ENCODE measurements at regions not wholly inside any gene's neighbourhood (a gene's known extent, or its start where the extent isn't known, plus 50 kb on each side); places are given as distances from the start of the nearest gene placed in this dataset.

DNA sequence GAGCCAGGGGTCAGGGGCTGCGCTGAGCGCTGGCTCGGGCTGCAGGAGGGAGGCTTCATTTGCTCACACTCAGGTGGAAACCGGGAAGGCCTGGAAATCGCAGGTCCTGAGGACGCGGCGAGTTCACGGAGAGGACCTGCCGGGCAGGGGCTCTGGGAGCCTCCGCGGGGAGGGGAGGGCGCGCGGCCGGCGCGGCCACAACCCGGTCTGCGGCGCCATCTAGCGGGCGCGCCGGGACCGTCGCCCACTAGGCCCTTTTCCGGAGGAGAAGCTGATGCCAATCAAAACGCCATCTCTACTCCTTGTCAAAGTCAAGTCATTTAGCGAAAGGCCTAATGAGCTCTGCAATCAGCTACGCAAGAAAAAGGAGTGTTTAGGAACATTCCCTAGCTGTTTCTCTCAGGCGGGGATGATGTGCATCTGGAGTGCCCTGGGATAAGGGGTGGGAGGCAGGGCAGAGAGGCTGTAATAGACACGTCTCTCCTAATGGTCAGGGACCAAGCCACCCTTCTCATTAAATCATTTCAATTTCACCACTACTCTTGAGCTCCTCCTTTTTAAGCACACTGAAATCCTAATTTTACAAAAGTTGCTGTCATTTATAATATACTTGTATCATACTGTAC lies 885.8 kb upstream of the TMEM132C start:
- CTCF ChIA-PET (ENCODE audit: partially characterized antibody), result interaction anchor here (0.5 to 3.5 kb wide), 38 partner anchors 9 to 1480 kb away, joined by 3 to 23 read pairs (median 4); no protein-coding TSS in a partner anchor
- FAIRE-seq, result no peak

More for the DNA sequence above, 885.8 kb upstream of the TMEM132C start:
- Histone ChIP-seq H3K36me3 (ENCODE audit: control insufficient read depth in 2 of 4, insufficient read depth in 4 of 4, low read length in 3 of 4) (no peaks in the 10 kb centered on the region), H3K9me3 (ENCODE audit: insufficient read depth in 2 of 2, low read depth in 1 of 2, low read length in 1 of 2) (no peaks in the 10 kb centered on the region), H3K79me2 (ENCODE audit: control insufficient read depth in 1 of 2, insufficient read depth in 2 of 2, low read length in 2 of 2) (no peaks in the 10 kb centered on the region), H3K4me2 (ENCODE audit: insufficient read depth in 1 of 2, low read depth in 2 of 2, low read length in 2 of 2) (peak overlapping the region in 1 of 2 experiments; percentile 35; a peak in 3 of 4 replicates), H4K20me1 (replicated peaks in 1 of 2; ENCODE audit: control insufficient read depth in 1 of 2, insufficient read depth in 2 of 2, low read length in 2 of 2) (no peaks in the 10 kb centered on the region), H3K14ac (ENCODE audit: insufficient read length) (no peak overlapping the region), H2BK120ac (replicated peaks; ENCODE audit: low read depth, low read length) (no peak overlapping the region), H2BK15ac (ENCODE audit: low read length) (no peak overlapping the region), H2AK5ac (ENCODE audit: low read depth, low read length) (no peak overlapping the region), H3K18ac (ENCODE audit: extremely low read depth, low read length) (no peak overlapping the region), H3K23ac (ENCODE audit: insufficient read length) (no peak overlapping the region), H3K4ac (replicated peaks; ENCODE audit: insufficient read length, low read depth, low read length) (no peak overlapping the region), H4K91ac (replicated peaks; ENCODE audit: insufficient read length, low read length) (no peak overlapping the region), H2AFZ (ENCODE audit: low read length) (peak overlapping the region; percentile 94; the same call in 1 of the 2 replicates), H3K23me2 (ENCODE audit: low read depth, low read length) (no peaks in the 10 kb centered on the region), H3K56ac (replicated peaks; ENCODE audit: insufficient read length, low read depth, low read length) (no peak overlapping the region), H3K79me1 (ENCODE audit: low read depth, low read length) (no peaks in the 10 kb centered on the region), H4K8ac (ENCODE audit: extremely low read depth, insufficient read depth, low read length) (no peak overlapping the region), H3K4me1 (replicated peaks in 1 of 4; ENCODE audit: control insufficient read depth in 3 of 4, insufficient read depth in 4 of 4, low read length in 3 of 4) (no peaks in the 10 kb centered on the region), H3K27ac (ENCODE audit: low read depth, low read length) (no peak overlapping the region), H2BK20ac (ENCODE audit: low read length) (no peak overlapping the region), H3K4me3 (ENCODE audit: extremely low read depth in 1 of 4, insufficient read depth in 2 of 4, low read depth in 3 of 4, low read length in 4 of 4) (peak overlapping the region in 1 of 4 experiments; percentile 48; a peak in 4 of 8 replicates), H2BK5ac (ENCODE audit: low read depth, low read length) (no peak overlapping the region), H3K9ac (replicated peaks in 1 of 4; ENCODE audit: extremely low read depth in 1 of 4, low read depth in 3 of 4, low read length in 3 of 4) (no peak overlapping the region), H4K5ac (ENCODE audit: insufficient read length, low read depth, low read length) (no peak overlapping the region), H3K27me3 (replicated peaks in 1 of 4; ENCODE audit: control insufficient read depth in 3 of 4, extremely low read depth in 1 of 4, insufficient read depth in 3 of 4, low read length in 3 of 4) (no peaks in the 10 kb centered on the region), H2BK12ac (ENCODE audit: low read depth, low read length) (no peak overlapping the region)
- POLR2A ChIA-PET (ENCODE audit: partially characterized antibody), result no interaction called here
- WGBS, 2 experiments (ENCODE audit: extremely low coverage in 1 of 2, insufficient coverage in 1 of 2, insufficient read length in 1 of 2, insufficient replicate concordance in 2 of 2, low coverage in 1 of 2, low lambda C conversion rate in 2 of 2, missing lambda C conversion rate in 1 of 2), result 12% methylated on average over 20 of the region's 33 CpGs; no CpG with 5 or more reads in 1 of the 2 experiments
- DNase-seq (ENCODE audit: low read depth in 1 of 2, low spot score in 2 of 2), result peak; percentile 21 to 90
- TF ChIP-seq EP300 (IDR thresholded peaks at IDR 0.05; ENCODE audit: borderline replicate concordance in 1 of 2, low read depth in 2 of 2, low read length in 2 of 2) (peak in 1 of 2 experiments; percentile 15; a peak in 1 of 3 replicates), CBX8 (IDR thresholded peaks at IDR 0.05; ENCODE audit: borderline replicate concordance, low read depth, low read length) (no peak), CEBPB (IDR thresholded peaks at IDR 0.05; ENCODE audit: low read depth, low read length) (0 out of 2 replicates have a peak, but pooled peaks have one; percentile 18), CREB1 (IDR thresholded peaks at IDR 0.05) (0 out of 2 replicates have a peak, but pooled peaks have one; percentile 10), RAD21 (IDR thresholded peaks at IDR 0.05 in 1 of 2, conservative IDR thresholded peaks at IDR 0.05 in 1 of 2; ENCODE audit: low read depth in 2 of 2, low read length in 2 of 2) (peak; percentile 93 to 96), ZNF274 (IDR thresholded peaks at IDR 0.05; ENCODE audit: borderline replicate concordance, extremely low read depth, low read length) (no peak)
- TF ChIP-seq, protein P1, sequence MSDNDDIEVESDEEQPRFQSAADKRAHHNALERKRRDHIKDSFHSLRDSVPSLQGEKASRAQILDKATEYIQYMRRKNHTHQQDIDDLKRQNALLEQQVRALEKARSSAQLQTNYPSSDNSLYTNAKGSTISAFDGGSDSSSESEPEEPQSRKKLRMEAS (IDR thresholded peaks at IDR 0.05), result 0 out of 2 replicates have a peak, but pooled peaks have one; percentile 35
- TF ChIP-seq, protein P2, sequence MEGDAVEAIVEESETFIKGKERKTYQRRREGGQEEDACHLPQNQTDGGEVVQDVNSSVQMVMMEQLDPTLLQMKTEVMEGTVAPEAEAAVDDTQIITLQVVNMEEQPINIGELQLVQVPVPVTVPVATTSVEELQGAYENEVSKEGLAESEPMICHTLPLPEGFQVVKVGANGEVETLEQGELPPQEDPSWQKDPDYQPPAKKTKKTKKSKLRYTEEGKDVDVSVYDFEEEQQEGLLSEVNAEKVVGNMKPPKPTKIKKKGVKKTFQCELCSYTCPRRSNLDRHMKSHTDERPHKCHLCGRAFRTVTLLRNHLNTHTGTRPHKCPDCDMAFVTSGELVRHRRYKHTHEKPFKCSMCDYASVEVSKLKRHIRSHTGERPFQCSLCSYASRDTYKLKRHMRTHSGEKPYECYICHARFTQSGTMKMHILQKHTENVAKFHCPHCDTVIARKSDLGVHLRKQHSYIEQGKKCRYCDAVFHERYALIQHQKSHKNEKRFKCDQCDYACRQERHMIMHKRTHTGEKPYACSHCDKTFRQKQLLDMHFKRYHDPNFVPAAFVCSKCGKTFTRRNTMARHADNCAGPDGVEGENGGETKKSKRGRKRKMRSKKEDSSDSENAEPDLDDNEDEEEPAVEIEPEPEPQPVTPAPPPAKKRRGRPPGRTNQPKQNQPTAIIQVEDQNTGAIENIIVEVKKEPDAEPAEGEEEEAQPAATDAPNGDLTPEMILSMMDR (IDR thresholded peaks at IDR 0.05; ENCODE audit: control extremely low read depth in 1 of 3, insufficient read depth in 1 of 3, low read depth in 1 of 3, low read length in 3 of 3), result peak; percentile 82 to 93 (median 89)
